ENCODE measurements at regions not wholly inside any gene's neighbourhood (a gene's known extent, or its start where the extent isn't known, plus 50 kb on each side); places are given as distances from the start of the nearest gene placed in this dataset.

DNA sequence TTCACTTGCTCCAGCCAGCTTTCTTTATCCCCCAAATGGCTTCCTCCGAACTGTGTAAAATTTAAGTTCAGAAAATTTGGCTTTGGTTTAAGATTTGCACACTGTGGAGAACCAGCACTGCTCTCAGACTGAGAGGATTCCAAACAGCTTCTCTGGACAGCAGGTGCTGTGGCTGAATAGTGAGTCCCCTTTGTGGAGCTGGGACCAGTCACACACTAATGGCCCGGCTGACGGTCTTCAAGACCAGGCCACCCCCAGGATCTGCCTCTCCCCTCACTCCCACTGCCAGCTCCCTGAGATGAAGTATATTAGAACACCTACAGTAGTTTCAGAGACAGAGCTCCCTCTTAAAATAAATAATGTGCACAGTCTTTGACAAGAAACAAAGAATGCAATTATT is 267.3 kb downstream of the BCAT1 start:
- Histone ChIP-seq H3K27me3 (ENCODE audit: insufficient read depth, low read length) (no peaks in the 10 kb centered on the region), H3K9ac (ENCODE audit: low read length) (no peak overlapping the region), H2AFZ (ENCODE audit: insufficient read depth, low read length, poor library complexity) (no peak overlapping the region), H3K23ac (ENCODE audit: low read length) (no peak overlapping the region), H3K4me1 (ENCODE audit: control insufficient read depth in 1 of 2, insufficient read depth in 2 of 2, low read length in 2 of 2) (no peaks in the 10 kb centered on the region), H4K12ac (ENCODE audit: low read depth, low read length) (no peak overlapping the region), H2BK120ac (ENCODE audit: insufficient read depth, low read length, poor library complexity) (no peak overlapping the region), H3K4me3 (ENCODE audit: low read depth, low read length) (no peak overlapping the region), H3K79me1 (ENCODE audit: low read length) (no peaks in the 10 kb centered on the region), H3K36me3 (ENCODE audit: control insufficient read depth in 1 of 2, insufficient read depth in 2 of 2, low read length in 2 of 2) (no peaks in the 10 kb centered on the region), H4K8ac (ENCODE audit: low read depth, low read length) (no peak overlapping the region), H2BK5ac (ENCODE audit: low read depth, low read length, poor library complexity) (no peak overlapping the region), H3K14ac (ENCODE audit: low read length) (no peak overlapping the region), H3K4ac (ENCODE audit: low read depth, low read length) (no peak overlapping the region), H3K27ac (ENCODE audit: low read depth, low read length) (no peak overlapping the region), H4K91ac (ENCODE audit: low read depth, low read length) (no peak overlapping the region), H3K9me3 (ENCODE audit: insufficient read depth, low read depth, low read length) (no peaks in the 10 kb centered on the region), H2BK12ac (ENCODE audit: low read length) (no peak overlapping the region), H3K18ac (ENCODE audit: low read length) (no peak overlapping the region), H3K79me2 (ENCODE audit: control insufficient read depth, insufficient read depth, low read length, poor library complexity) (no peaks in the 10 kb centered on the region), H2AK5ac (ENCODE audit: low read length) (no peak overlapping the region), H3K4me2 (ENCODE audit: low read length) (no peak overlapping the region)
- DNase-seq: no peak
- WGBS (ENCODE audit: extremely low coverage, insufficient coverage, insufficient read length): no CpG with 5 or more reads among the region's 3 CpGs

GRCh38 chr12:24679126-24679525 is 269.8 kb downstream of the BCAT1 start:
- H3K79me2 ChIP-seq (ENCODE audit: control insufficient read depth, insufficient read depth, low read length, poor library complexity): no peaks in the 10 kb centered on the region
- no peak overlapping the region for H4K91ac ChIP-seq (ENCODE audit: low read depth, low read length)
- no peak overlapping the region for H2BK120ac ChIP-seq (ENCODE audit: insufficient read depth, low read length, poor library complexity)
- H3K27ac ChIP-seq (ENCODE audit: low read depth, low read length): no peak overlapping the region
- H2BK5ac ChIP-seq (ENCODE audit: low read depth, low read length, poor library complexity): no peak overlapping the region
- no peak overlapping the region for H3K14ac ChIP-seq (ENCODE audit: low read length)
- no peaks in the 10 kb centered on the region for H3K79me1 ChIP-seq (ENCODE audit: low read length)
- H2AK5ac ChIP-seq (ENCODE audit: low read length): no peak overlapping the region
- no CpG with 5 or more reads among the region's 3 CpGs for WGBS (ENCODE audit: extremely low coverage, insufficient coverage, insufficient read length)
- no peaks in the 10 kb centered on the region for H3K27me3 ChIP-seq (ENCODE audit: insufficient read depth, low read length)
- no peak overlapping the region for H3K4ac ChIP-seq (ENCODE audit: low read depth, low read length)
- H3K36me3 ChIP-seq (ENCODE audit: control insufficient read depth in 1 of 2, insufficient read depth in 2 of 2, low read length in 2 of 2): no peaks in the 10 kb centered on the region
- H4K12ac ChIP-seq (ENCODE audit: low read depth, low read length): no peak overlapping the region
- no peak overlapping the region for H3K23ac ChIP-seq (ENCODE audit: low read length)
- no peak overlapping the region for H3K4me2 ChIP-seq (ENCODE audit: low read length)
- H3K4me3 ChIP-seq (ENCODE audit: low read depth, low read length): no peak overlapping the region
- H4K8ac ChIP-seq (ENCODE audit: low read depth, low read length): no peak overlapping the region
- H3K18ac ChIP-seq (ENCODE audit: low read length): no peak overlapping the region
- no peak overlapping the region for H2AFZ ChIP-seq (ENCODE audit: insufficient read depth, low read length, poor library complexity)
- H2BK12ac ChIP-seq (ENCODE audit: low read length): no peak overlapping the region
- H3K9ac ChIP-seq (ENCODE audit: low read length): no peak overlapping the region
- H3K9me3 ChIP-seq (ENCODE audit: insufficient read depth, low read depth, low read length): no peaks in the 10 kb centered on the region
- DNase-seq: peak; percentile 25 to 54
- H3K4me1 ChIP-seq (ENCODE audit: control insufficient read depth in 1 of 2, insufficient read depth in 2 of 2, low read length in 2 of 2): no peaks in the 10 kb centered on the region

GRCh38 chr12:24678436-24678835 is 270.5 kb downstream of the BCAT1 start:
- H4K91ac ChIP-seq (ENCODE audit: low read depth, low read length): no peak overlapping the region
- no peak overlapping the region for H4K12ac ChIP-seq (ENCODE audit: low read depth, low read length)
- H3K14ac ChIP-seq (ENCODE audit: low read length): no peak overlapping the region
- H4K8ac ChIP-seq (ENCODE audit: low read depth, low read length): no peak overlapping the region
- H3K27me3 ChIP-seq (ENCODE audit: insufficient read depth, low read length): no peaks in the 10 kb centered on the region
- no peak for DNase-seq
- H3K4ac ChIP-seq (ENCODE audit: low read depth, low read length): no peak overlapping the region
- no peak overlapping the region for H2BK120ac ChIP-seq (ENCODE audit: insufficient read depth, low read length, poor library complexity)
- no peak overlapping the region for H3K18ac ChIP-seq (ENCODE audit: low read length)
- H3K23ac ChIP-seq (ENCODE audit: low read length): no peak overlapping the region
- WGBS (ENCODE audit: extremely low coverage, insufficient coverage, insufficient read length): no CpG with 5 or more reads among the region's 2 CpGs
- no peak overlapping the region for H2BK12ac ChIP-seq (ENCODE audit: low read length)
- no peaks in the 10 kb centered on the region for H3K79me2 ChIP-seq (ENCODE audit: control insufficient read depth, insufficient read depth, low read length, poor library complexity)
- no peak overlapping the region for H3K4me3 ChIP-seq (ENCODE audit: low read depth, low read length)
- H3K4me2 ChIP-seq (ENCODE audit: low read length): no peak overlapping the region
- H2AFZ ChIP-seq (ENCODE audit: insufficient read depth, low read length, poor library complexity): no peak overlapping the region
- no peak overlapping the region for H2BK5ac ChIP-seq (ENCODE audit: low read depth, low read length, poor library complexity)
- H3K4me1 ChIP-seq (ENCODE audit: control insufficient read depth in 1 of 2, insufficient read depth in 2 of 2, low read length in 2 of 2): no peaks in the 10 kb centered on the region
- no peak overlapping the region for H3K27ac ChIP-seq (ENCODE audit: low read depth, low read length)
- H3K79me1 ChIP-seq (ENCODE audit: low read length): no peaks in the 10 kb centered on the region
- no peaks in the 10 kb centered on the region for H3K36me3 ChIP-seq (ENCODE audit: control insufficient read depth in 1 of 2, insufficient read depth in 2 of 2, low read length in 2 of 2)
- H3K9ac ChIP-seq (ENCODE audit: low read length): no peak overlapping the region
- H2AK5ac ChIP-seq (ENCODE audit: low read length): no peak overlapping the region
- no peaks in the 10 kb centered on the region for H3K9me3 ChIP-seq (ENCODE audit: insufficient read depth, low read depth, low read length)

GRCh38 chr12:24668563-24668962 is 280.3 kb downstream of the BCAT1 start:
- no CpG with 5 or more reads among the region's 2 CpGs for whole genome bisulfite sequencing (ENCODE audit: extremely low coverage, insufficient coverage, insufficient read length)
- no peak overlapping the region for H3K9ac ChIP-seq (ENCODE audit: low read length)
- H3K4me3 ChIP-seq (ENCODE audit: low read depth, low read length): no peak overlapping the region
- H3K14ac ChIP-seq (ENCODE audit: low read length): no peak overlapping the region
- DNase-seq: no peak
- no peak overlapping the region for H3K4me2 ChIP-seq (ENCODE audit: low read length)
- H3K23ac ChIP-seq (ENCODE audit: low read length): no peak overlapping the region
- H2BK120ac ChIP-seq (ENCODE audit: insufficient read depth, low read length, poor library complexity): no peak overlapping the region
- no peaks in the 10 kb centered on the region for H3K27me3 ChIP-seq (ENCODE audit: insufficient read depth, low read length)
- H4K91ac ChIP-seq (ENCODE audit: low read depth, low read length): no peak overlapping the region
- H3K4me1 ChIP-seq (ENCODE audit: control insufficient read depth in 1 of 2, insufficient read depth in 2 of 2, low read length in 2 of 2): no peaks in the 10 kb centered on the region
- no peak overlapping the region for H4K8ac ChIP-seq (ENCODE audit: low read depth, low read length)
- no peak overlapping the region for H3K27ac ChIP-seq (ENCODE audit: low read depth, low read length)
- no peaks in the 10 kb centered on the region for H3K36me3 ChIP-seq (ENCODE audit: control insufficient read depth in 1 of 2, insufficient read depth in 2 of 2, low read length in 2 of 2)
- no peak overlapping the region for H2BK5ac ChIP-seq (ENCODE audit: low read depth, low read length, poor library complexity)
- no peaks in the 10 kb centered on the region for H3K9me3 ChIP-seq (ENCODE audit: insufficient read depth, low read depth, low read length)
- H3K18ac ChIP-seq (ENCODE audit: low read length): no peak overlapping the region
- H2AFZ ChIP-seq (ENCODE audit: insufficient read depth, low read length, poor library complexity): no peak overlapping the region
- no peaks in the 10 kb centered on the region for H3K79me1 ChIP-seq (ENCODE audit: low read length)
- H3K79me2 ChIP-seq (ENCODE audit: control insufficient read depth, insufficient read depth, low read length, poor library complexity): no peaks in the 10 kb centered on the region
- H2BK12ac ChIP-seq (ENCODE audit: low read length): no peak overlapping the region
- H3K4ac ChIP-seq (ENCODE audit: low read depth, low read length): no peak overlapping the region
- H4K12ac ChIP-seq (ENCODE audit: low read depth, low read length): no peak overlapping the region
- no peak overlapping the region for H2AK5ac ChIP-seq (ENCODE audit: low read length)

Measured in trophoblast cell (in vitro differentiated cells and primary cell).